ENCODE measurements at regions not wholly inside any gene's neighbourhood (a gene's known extent, or its start where the extent isn't known, plus 50 kb on each side); places are given as distances from the start of the nearest gene placed in this dataset.

DNA sequence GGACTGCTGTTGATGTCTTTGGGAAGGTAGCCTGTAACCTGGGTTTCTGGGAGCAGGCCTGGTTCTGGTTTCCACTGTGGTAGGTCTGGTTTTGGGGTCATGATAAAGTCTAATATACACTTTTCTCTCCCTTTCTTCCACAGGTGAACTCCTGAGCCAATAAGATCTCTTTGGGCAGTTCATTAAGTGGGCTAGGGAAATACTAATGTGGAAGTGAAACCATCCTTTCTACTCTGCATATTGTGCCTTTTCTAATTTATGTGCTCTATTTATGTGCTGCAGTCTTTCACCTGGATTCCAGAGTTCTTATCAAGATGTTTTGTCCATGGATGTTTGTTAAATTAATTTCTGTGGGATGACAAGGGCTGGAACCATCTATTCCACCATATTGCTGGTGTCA lies 165.7 kb upstream of the PTPRK start:
- H3K9me3 Mint-ChIP-seq = no peaks in the 10 kb centered on the region
- no peaks in the 10 kb centered on the region for H3K4me1 Mint-ChIP-seq (ENCODE audit: low read depth in 2 of 2)
- H3K27ac Mint-ChIP-seq = no peak overlapping the region
- no peak overlapping the region for H3K4me3 Mint-ChIP-seq
- no peak for DNase-seq
- H3K27me3 Mint-ChIP-seq = peaks cover 9 to 41% of the 10 kb centered on the region in 2 donors
- ATAC-seq (replicated peaks) = no peak
- H3K36me3 Mint-ChIP-seq (ENCODE audit: insufficient read depth) = no peaks in the 10 kb centered on the region

DNA sequence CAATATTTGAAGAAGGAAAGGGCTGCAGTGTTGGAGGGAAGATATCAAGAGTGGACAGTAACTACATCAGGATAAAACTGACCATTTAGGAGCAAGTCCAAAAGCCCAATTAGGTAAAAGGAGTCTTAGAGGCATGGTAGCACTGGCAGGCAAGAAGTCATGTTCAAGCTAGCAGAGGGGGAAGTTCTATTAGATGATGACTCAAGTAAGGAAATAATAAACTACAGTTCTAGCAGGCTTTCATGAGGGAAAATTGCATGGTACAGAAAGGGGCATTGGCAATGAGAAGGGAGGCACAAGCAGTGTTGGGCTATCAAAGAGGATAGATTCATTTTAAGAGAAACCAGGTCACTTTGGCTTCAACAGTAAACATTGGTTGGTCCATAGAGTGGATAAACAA lies 156.1 kb upstream of the PTPRK start:
- H3K9me3 Mint-ChIP-seq = no peaks in the 10 kb centered on the region
- ATAC-seq (replicated peaks) = no peak

DNA sequence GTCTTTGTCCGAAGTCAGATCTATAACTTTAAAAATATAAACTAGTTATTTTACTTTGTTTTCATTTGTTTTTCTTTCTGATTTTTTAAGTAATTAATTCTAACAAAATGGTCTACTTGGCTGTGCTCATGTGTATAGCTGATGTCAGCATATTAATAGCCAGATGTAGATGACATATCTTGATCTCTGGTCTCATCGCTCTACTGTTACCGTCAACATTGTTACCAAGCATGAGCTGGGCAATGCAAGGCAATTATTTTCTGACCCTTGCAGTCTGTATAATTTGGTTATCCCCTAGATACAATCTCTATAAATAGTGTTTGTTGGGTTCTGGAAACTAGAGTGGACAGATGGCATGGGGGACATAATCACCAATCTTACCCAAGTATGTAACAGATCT lies 151.6 kb upstream of the PTPRK start:
- Mint-ChIP-seq H3K9me3 (no peaks in the 10 kb centered on the region), H3K4me3 (no peak overlapping the region), H3K36me3 (ENCODE audit: insufficient read depth) (no peaks in the 10 kb centered on the region), H3K27ac (no peak overlapping the region), H3K4me1 (ENCODE audit: low read depth in 2 of 2) (no peaks in the 10 kb centered on the region), H3K27me3 (peaks cover 0 to 11% of the 10 kb centered on the region in 2 donors)
- DNase-seq (no peak), ATAC-seq (replicated peaks) (no peak)

More for the DNA sequence above, 156.1 kb upstream of the PTPRK start:
- H3K4me1 Mint-ChIP-seq (ENCODE audit: low read depth in 2 of 2) = no peaks in the 10 kb centered on the region
- no peak for DNase-seq
- H3K27ac Mint-ChIP-seq = no peak overlapping the region
- no peaks in the 10 kb centered on the region for H3K36me3 Mint-ChIP-seq (ENCODE audit: insufficient read depth)
- H3K4me3 Mint-ChIP-seq = no peak overlapping the region
- H3K27me3 Mint-ChIP-seq = no peaks in the 10 kb centered on the region

DNA sequence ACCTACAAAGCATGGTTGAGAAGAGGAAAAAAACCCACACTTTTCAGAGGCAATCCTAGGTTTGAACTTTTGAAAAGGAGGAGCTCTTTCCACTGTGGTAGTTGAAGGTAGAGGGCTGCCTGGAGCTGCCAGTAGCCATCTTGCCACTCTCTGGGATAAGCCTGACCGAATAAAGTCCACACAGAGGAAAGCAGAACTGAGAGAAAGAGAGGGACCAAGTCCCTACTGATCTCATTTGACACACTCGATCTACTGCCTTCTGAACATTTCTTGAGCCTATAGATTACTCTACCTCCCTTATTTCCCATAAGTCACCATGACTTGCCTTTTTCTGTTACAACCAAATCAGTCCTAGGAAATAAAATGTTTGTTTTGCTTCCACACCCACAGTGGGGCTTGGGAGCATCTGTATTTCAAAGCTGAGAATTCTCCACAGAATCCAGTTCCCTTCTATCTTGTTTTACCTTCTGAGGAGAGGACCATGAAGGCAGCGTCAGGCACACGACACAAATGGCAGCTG lies 147.0 kb upstream of the PTPRK start:
- no peak overlapping the region for H3K27ac Mint-ChIP-seq
- no peaks in the 10 kb centered on the region for H3K9me3 Mint-ChIP-seq
- peaks cover 0 to 11% of the 10 kb centered on the region in 2 donors for H3K27me3 Mint-ChIP-seq
- ATAC-seq (replicated peaks) (no peak), DNase-seq (no peak)
- H3K4me3 Mint-ChIP-seq = no peak overlapping the region
- H3K36me3 Mint-ChIP-seq (ENCODE audit: insufficient read depth) = no peaks in the 10 kb centered on the region
- no peaks in the 10 kb centered on the region for H3K4me1 Mint-ChIP-seq (ENCODE audit: low read depth in 2 of 2)

DNA sequence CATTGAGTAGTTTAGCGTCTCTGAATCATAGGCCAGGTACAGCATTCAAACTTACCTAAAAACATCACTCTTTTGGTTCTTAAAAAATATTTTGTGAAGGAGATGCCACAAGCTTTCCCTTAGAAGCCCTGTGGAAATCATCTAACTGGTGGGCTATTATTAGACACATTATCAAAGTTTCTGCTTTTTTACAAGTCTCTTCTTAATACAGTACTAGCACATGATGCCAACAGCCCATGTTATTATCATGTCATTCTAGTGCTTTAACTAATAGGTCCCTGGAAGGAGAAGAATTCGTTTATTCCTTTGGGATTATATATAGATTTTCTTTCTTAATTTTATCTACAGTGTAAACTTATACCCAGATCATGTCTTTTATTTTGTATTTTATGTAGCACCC lies 146.0 kb upstream of the PTPRK start:
- peaks cover 0 to 11% of the 10 kb centered on the region in 2 donors for H3K27me3 Mint-ChIP-seq
- no peak overlapping the region for H3K27ac Mint-ChIP-seq

DNA sequence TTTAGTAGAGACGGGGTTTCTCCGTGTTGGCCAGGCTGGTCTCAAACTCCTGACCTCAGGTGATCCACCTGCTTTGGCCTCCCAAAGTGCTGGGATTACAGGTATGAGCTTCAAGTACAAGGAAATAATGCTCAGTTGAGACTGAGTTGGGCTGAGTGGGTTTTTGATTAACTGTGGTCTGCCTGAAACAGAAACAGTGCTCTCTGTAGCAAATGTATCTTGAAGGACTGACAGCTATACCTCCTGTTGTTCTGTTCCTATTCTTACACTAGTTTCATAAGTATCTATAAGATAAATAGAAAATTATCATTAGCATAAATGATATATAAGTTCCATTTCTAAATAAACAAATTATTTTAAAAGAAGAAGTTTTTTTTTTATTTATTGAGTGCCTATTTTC lies 142.8 kb upstream of the PTPRK start:
- Mint-ChIP-seq H3K27ac (no peak overlapping the region), H3K9me3 (no peaks in the 10 kb centered on the region), H3K27me3 (no peaks in the 10 kb centered on the region), H3K4me1 (ENCODE audit: low read depth in 2 of 2) (no peaks in the 10 kb centered on the region), H3K36me3 (ENCODE audit: insufficient read depth) (no peaks in the 10 kb centered on the region), H3K4me3 (no peak overlapping the region)
- ATAC-seq (replicated peaks) = no peak
- no peak for DNase-seq

More for the DNA sequence above, 146.0 kb upstream of the PTPRK start:
- H3K36me3 Mint-ChIP-seq (ENCODE audit: insufficient read depth) = no peaks in the 10 kb centered on the region
- no peaks in the 10 kb centered on the region for H3K4me1 Mint-ChIP-seq (ENCODE audit: low read depth in 2 of 2)
- DNase-seq = no peak
- no peak overlapping the region for H3K4me3 Mint-ChIP-seq
- no peak for ATAC-seq (replicated peaks)
- H3K9me3 Mint-ChIP-seq = no peaks in the 10 kb centered on the region

DNA sequence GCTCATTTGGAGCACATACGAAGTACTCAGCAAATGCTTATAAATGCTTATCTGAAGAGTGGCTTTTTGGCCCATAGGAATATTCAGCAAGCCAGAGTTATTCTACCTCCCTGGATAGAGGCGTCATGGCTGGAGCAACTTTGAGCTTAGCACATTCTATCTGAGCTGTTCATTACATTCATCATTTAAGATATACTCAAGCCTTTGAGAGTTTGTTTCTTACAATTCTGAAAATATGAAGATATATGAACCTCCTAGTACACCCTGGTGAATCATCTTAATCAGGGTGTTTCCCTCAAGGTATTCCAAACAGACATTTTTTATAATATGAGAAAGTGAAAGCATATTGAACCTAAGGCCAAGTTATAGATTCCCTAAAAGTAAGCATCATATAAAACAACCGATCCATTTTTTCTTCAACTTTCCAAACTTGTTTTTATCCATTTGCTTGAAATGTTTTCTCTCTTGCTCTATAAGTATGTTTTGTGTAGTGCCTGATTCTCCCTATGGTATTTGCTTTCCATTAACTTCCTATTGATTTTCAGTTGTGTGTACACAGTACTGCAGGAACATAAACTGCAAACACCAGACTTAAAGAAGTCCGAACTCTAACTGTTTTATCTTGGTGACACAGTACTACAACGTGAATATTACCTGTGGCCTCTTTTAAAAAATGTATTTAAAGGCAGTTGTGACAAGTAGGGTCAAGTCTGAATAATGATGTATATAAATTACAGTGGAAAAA lies 139.7 kb upstream of the PTPRK start:
- Mint-ChIP-seq H3K4me3 (no peak overlapping the region), H3K9me3 (no peaks in the 10 kb centered on the region), H3K27me3 (no peaks in the 10 kb centered on the region), H3K4me1 (ENCODE audit: low read depth in 2 of 2) (no peaks in the 10 kb centered on the region), H3K36me3 (ENCODE audit: insufficient read depth) (no peaks in the 10 kb centered on the region), H3K27ac (no peak overlapping the region)
- no peak for ATAC-seq (replicated peaks)
- no peak for DNase-seq

DNA sequence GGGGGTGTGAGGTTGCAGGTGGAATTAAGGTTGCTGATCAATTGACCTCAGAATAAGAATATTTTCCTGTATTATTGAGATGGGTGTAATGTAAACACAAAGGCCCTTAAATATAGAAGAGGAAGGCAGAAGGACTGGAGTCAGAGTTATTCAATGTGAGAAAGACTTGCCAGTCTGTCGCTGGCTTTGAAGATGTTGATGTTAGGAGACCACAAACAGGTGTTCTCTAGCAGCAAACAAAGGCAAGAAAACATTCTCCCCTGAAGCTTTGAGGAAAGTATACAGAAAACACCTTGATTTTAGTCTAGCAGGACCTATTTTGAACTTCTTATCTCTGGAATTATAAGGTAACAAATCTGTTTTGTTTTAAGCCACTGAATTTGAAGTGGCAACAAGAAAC lies 138.9 kb upstream of the PTPRK start:
- H3K27me3 Mint-ChIP-seq = no peaks in the 10 kb centered on the region
- no peak for ATAC-seq (replicated peaks)
- no peak for DNase-seq
- no peaks in the 10 kb centered on the region for H3K36me3 Mint-ChIP-seq (ENCODE audit: insufficient read depth)
- H3K4me1 Mint-ChIP-seq (ENCODE audit: low read depth in 2 of 2) = no peaks in the 10 kb centered on the region
- H3K9me3 Mint-ChIP-seq = no peaks in the 10 kb centered on the region
- no peak overlapping the region for H3K27ac Mint-ChIP-seq
- no peak overlapping the region for H3K4me3 Mint-ChIP-seq

DNA sequence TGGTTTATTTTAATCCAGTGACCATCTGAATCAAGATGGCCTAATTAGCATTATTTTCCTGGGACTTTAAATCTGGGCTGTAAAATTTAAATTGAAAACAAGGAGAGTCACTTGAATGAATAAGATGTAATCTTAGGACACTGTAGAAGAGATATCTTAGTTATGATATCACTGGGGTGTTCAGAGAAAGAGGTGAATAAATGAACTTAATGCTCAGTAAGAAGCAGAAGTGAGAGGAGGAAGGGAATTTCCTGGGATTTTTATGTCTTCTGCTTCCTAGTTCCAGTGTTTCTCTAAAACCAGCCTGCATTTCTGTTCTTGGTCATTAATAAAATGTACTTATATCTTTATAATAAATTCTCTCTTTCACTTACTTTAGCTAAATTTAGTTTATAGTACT lies 136.8 kb upstream of the PTPRK start:
- Mint-ChIP-seq H3K9me3 (no peaks in the 10 kb centered on the region), H3K4me1 (ENCODE audit: low read depth in 2 of 2) (no peaks in the 10 kb centered on the region), H3K36me3 (ENCODE audit: insufficient read depth) (no peaks in the 10 kb centered on the region), H3K4me3 (no peak overlapping the region), H3K27ac (no peak overlapping the region), H3K27me3 (no peaks in the 10 kb centered on the region)
- ATAC-seq (replicated peaks) (no peak), DNase-seq (no peak)

DNA sequence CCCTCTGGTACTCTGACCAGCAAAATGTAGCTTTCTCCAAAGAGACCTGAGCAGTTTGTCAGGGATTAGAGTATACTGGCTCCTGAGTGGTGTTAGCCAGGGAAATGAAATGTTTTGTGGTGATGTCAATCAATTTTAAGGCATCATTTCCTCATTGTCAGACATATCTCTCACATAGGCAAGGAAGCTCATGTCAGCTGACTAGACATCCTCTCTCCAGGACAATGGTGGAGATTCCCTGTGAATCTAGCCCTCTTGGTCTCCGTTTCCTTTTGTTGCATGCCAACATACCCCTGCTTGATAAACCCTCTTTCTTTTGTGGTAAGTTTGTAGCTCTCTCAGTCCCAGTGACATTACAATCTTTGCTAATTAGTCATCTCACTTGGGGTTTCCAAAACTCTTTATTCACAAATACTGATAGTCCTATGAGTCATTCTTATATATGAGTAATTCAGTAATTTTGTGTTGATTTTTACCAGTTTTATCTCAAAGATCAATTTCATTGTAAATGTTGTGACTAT lies 135.6 kb upstream of the PTPRK start:
- DNase-seq (no peak), ATAC-seq (replicated peaks) (no peak)
- Mint-ChIP-seq H3K9me3 (no peaks in the 10 kb centered on the region), H3K36me3 (ENCODE audit: insufficient read depth) (no peaks in the 10 kb centered on the region), H3K27ac (no peak overlapping the region), H3K4me1 (ENCODE audit: low read depth in 2 of 2) (no peaks in the 10 kb centered on the region), H3K27me3 (no peaks in the 10 kb centered on the region), H3K4me3 (no peak overlapping the region)

DNA sequence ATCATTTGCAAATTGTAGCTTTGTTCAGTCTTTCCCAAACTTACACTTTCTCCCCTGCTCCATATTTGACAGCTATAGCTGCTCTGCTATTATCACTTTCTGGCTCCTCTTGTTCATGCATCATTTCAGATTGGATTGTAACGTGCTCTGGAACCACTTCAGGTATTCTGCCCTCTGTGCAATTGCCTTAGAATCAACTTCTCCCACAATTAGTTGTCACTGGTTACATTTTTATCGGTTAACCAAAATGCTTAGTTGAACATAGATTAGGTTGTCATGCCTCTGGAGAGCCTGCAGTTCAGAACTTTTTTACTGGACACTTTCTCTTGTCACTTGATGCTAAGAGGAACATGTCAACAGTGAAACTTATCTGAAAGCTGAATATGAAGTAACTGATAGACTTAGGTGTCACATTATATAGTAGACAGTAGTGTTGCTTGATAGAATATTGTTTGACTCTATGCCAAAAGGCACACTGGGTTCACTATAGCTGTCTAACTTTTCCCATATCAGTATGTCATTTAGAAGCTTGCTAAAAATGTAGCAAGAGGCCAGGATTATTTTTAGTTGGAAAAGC lies 127.7 kb upstream of the PTPRK start:
- no peak for ATAC-seq (replicated peaks)
- H3K36me3 Mint-ChIP-seq (ENCODE audit: insufficient read depth) = no peaks in the 10 kb centered on the region
- no peaks in the 10 kb centered on the region for H3K9me3 Mint-ChIP-seq
- no peaks in the 10 kb centered on the region for H3K4me1 Mint-ChIP-seq (ENCODE audit: low read depth in 2 of 2)
- H3K4me3 Mint-ChIP-seq = no peak overlapping the region
- no peaks in the 10 kb centered on the region for H3K27me3 Mint-ChIP-seq
- no peak for DNase-seq
- H3K27ac Mint-ChIP-seq = no peak overlapping the region

DNA sequence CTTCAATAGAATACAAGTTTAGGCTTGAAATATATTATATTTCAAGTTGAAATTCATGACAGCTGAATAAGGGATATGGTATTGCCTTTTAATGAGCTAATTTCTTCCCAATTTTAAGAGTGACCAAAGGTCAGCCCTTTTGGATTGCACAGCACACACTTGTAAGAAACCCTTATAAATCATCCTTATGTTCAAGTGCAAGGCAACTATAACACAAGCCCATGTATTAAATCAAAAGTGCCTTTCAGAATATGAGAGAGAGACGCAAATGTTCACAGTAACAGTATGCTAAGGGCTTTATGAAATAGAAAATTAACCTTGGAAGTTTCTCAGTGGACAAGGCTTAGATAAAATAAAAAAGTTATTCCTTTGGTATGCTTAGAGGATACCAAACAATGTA lies 121.7 kb upstream of the PTPRK start:
- H3K27ac Mint-ChIP-seq = no peak overlapping the region
- no peaks in the 10 kb centered on the region for H3K36me3 Mint-ChIP-seq (ENCODE audit: insufficient read depth)
- H3K4me3 Mint-ChIP-seq = no peak overlapping the region
- H3K9me3 Mint-ChIP-seq = no peaks in the 10 kb centered on the region
- DNase-seq = no peak
- no peak for ATAC-seq (replicated peaks)
- H3K4me1 Mint-ChIP-seq (ENCODE audit: low read depth in 2 of 2) = no peaks in the 10 kb centered on the region
- peaks cover 0 to 4% of the 10 kb centered on the region in 2 donors for H3K27me3 Mint-ChIP-seq

DNA sequence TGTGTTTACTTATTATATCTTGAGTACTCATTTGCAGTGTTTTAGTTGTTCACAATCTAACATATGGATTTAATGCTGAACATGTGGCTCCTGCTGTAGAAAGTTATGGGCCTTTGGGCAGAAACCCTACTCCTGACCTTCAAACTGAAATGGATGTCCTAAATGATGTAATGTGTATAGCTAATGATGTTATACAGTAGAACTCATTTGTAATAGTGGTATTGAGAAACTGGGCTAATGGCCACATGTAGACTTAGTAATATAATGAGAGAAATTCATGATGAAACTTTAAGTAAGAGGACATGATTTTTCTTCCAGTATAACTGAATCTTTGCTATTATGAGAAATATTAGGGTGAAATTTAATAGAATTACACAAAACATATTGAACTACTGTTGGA lies 121.3 kb upstream of the PTPRK start:
- Mint-ChIP-seq H3K9me3 (no peaks in the 10 kb centered on the region), H3K27me3 (peaks cover 0 to 8% of the 10 kb centered on the region in 2 donors), H3K36me3 (ENCODE audit: insufficient read depth) (no peaks in the 10 kb centered on the region), H3K4me1 (ENCODE audit: low read depth in 2 of 2) (no peaks in the 10 kb centered on the region), H3K4me3 (no peak overlapping the region), H3K27ac (no peak overlapping the region)
- DNase-seq (no peak), ATAC-seq (replicated peaks) (no peak)

DNA sequence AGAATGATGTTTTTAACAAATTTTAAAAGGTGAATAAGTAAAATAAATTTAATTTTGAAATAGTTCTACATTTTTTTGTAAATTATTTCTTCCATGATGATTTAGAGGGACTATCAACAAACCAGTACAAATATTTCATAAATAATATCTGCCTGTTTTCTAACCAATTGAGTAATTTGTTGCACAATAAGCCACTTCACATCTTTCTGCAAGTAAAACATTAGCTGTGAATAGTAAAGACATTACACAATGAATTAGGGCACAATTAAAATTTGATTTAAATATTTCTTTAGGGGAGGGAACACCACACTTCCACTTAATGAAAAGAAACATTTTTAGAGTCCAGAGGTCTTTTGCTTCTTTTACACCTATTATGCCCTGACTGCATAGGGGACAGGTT lies 118.4 kb upstream of the PTPRK start:
- Mint-ChIP-seq H3K4me3 (no peak overlapping the region), H3K27me3 (peaks cover 0 to 9% of the 10 kb centered on the region in 2 donors), H3K9me3 (no peaks in the 10 kb centered on the region), H3K27ac (no peak overlapping the region), H3K36me3 (ENCODE audit: insufficient read depth) (no peaks in the 10 kb centered on the region), H3K4me1 (ENCODE audit: low read depth in 2 of 2) (no peaks in the 10 kb centered on the region)
- DNase-seq (no peak), ATAC-seq (replicated peaks) (no peak)
